ENCODE measurements at regions not wholly inside any gene's neighbourhood (a gene's known extent, or its start where the extent isn't known, plus 50 kb on each side); places are given as distances from the start of the nearest gene placed in this dataset.

- no peaks in the 10 kb centered on the region for H3K4me1 ChIP-seq (ENCODE audit: control insufficient read depth, extremely low read depth, insufficient read depth, low read length)
- H3K9me1 ChIP-seq (replicated peaks; ENCODE audit: control insufficient read depth, extremely low read depth, insufficient read depth, low read length) = no peaks in the 10 kb centered on the region
- H3K79me2 ChIP-seq (ENCODE audit: control insufficient read depth, insufficient read depth, low read length) = no peaks in the 10 kb centered on the region
- no peak overlapping the region for H2AFZ ChIP-seq (ENCODE audit: low read depth, low read length)
- no peak overlapping the region for H3K27ac ChIP-seq (ENCODE audit: insufficient read depth, low read depth, low read length)
- no peak overlapping the region for H3K4me2 ChIP-seq (ENCODE audit: insufficient read depth, low read length)
- TF ChIP-seq EZH2 (IDR thresholded peaks at IDR 0.05; ENCODE audit: borderline replicate concordance, low read depth, low read length, severe bottlenecking) = no peak
- no peak for TF ChIP-seq POLR2AphosphoS5 (IDR thresholded peaks at IDR 0.05; ENCODE audit: insufficient read depth, low read depth, low read length)
- TF ChIP-seq FOS (IDR thresholded peaks at IDR 0.05; ENCODE audit: borderline replicate concordance, insufficient read depth, low read length) = no peak
- no peak for TF ChIP-seq CTCF (IDR thresholded peaks at IDR 0.05; ENCODE audit: extremely low read depth in 1 of 2, insufficient read depth in 1 of 2, low read depth in 1 of 2, low read length in 2 of 2)
- TF ChIP-seq POLR2A (IDR thresholded peaks at IDR 0.05; ENCODE audit: low read depth, low read length) = no peak
- no peak for TF ChIP-seq MYC (IDR thresholded peaks at IDR 0.05; ENCODE audit: low read depth, low read length)
- no peak for TF ChIP-seq JUN (IDR thresholded peaks at IDR 0.05; ENCODE audit: borderline replicate concordance, insufficient read depth, insufficient read length, low read depth)
- H4K20me1 ChIP-seq (replicated peaks; ENCODE audit: control insufficient read depth, extremely low read depth, insufficient read depth, low read length) = no peaks in the 10 kb centered on the region
- no peaks in the 10 kb centered on the region for H3K36me3 ChIP-seq (ENCODE audit: control insufficient read depth in 2 of 2, extremely low read depth in 1 of 2, insufficient read depth in 2 of 2, low read length in 2 of 2)
- CTCF ChIA-PET = no interaction called here
- H3K4me3 ChIP-seq (replicated peaks in 1 of 3; ENCODE audit: insufficient read depth in 1 of 3, low read depth in 1 of 3, low read length in 3 of 3) = no peak overlapping the region
- POLR2A ChIA-PET = no interaction called here
- FAIRE-seq = no peak
- intact Hi-C loops (cut with micrococcal nuclease) = no loop called here
- no peaks in the 10 kb centered on the region for H3K9me3 ChIP-seq (replicated peaks; ENCODE audit: control insufficient read depth, insufficient read depth, low read length)
- DNase-seq (ENCODE audit: low read depth, low spot score) = no peak
- no peak overlapping the region for H3K9ac ChIP-seq (replicated peaks; ENCODE audit: extremely low read depth, insufficient read depth, low read length)
- no peaks in the 10 kb centered on the region for H3K27me3 ChIP-seq (ENCODE audit: control insufficient read depth in 2 of 2, insufficient read depth in 2 of 2, low read length in 2 of 2)
- BruUV-seq (replicated peaks) = no TSS peak
- dilution Hi-C loops (cut with MboI; ENCODE audit: extremely low pct_ligation_motif_present, low sequenced_read_pairs) = no loop called here
These were observed 1379.8 kb downstream of the MAT2B start for GRCh38 chr5:164885179-164885578.

DNA sequence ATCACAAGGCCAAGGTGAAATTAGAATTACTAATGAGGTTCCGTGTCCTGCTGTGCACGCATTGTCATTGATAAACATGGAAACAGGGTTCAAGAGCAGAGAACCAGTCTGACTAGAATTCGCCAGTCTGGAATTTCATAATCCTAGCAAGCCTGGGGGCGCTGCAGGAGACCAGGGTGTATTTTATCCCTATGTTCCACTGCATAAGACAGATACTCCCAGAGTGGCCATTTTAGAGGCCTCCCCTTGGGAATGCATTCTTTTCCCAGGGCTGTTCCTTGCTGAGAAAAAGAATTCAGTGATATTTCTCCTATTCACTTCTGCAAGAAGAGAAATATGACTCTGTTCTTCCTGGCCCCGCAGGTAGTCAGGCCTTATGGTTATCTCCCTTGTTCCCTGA, 1387.7 kb downstream of the MAT2B start:
- H3K27ac ChIP-seq (ENCODE audit: insufficient read depth, low read depth, low read length) = no peak overlapping the region
- H3K9me3 ChIP-seq (replicated peaks; ENCODE audit: control insufficient read depth, insufficient read depth, low read length) = no peaks in the 10 kb centered on the region
- intact Hi-C loops (cut with micrococcal nuclease) (no loop called here), dilution Hi-C loops (cut with MboI; ENCODE audit: extremely low pct_ligation_motif_present, low sequenced_read_pairs) (no loop called here)
- TF ChIP-seq CTCF (IDR thresholded peaks at IDR 0.05; ENCODE audit: extremely low read depth in 1 of 2, insufficient read depth in 1 of 2, low read depth in 1 of 2, low read length in 2 of 2) = no peak
- TF ChIP-seq JUN (IDR thresholded peaks at IDR 0.05; ENCODE audit: borderline replicate concordance, insufficient read depth, insufficient read length, low read depth) = no peak
- no peak for TF ChIP-seq FOS (IDR thresholded peaks at IDR 0.05; ENCODE audit: borderline replicate concordance, insufficient read depth, low read length)
- TF ChIP-seq EZH2 (IDR thresholded peaks at IDR 0.05; ENCODE audit: borderline replicate concordance, low read depth, low read length, severe bottlenecking) = no peak
- TF ChIP-seq POLR2A (IDR thresholded peaks at IDR 0.05; ENCODE audit: low read depth, low read length) = no peak
- TF ChIP-seq, protein P1, sequence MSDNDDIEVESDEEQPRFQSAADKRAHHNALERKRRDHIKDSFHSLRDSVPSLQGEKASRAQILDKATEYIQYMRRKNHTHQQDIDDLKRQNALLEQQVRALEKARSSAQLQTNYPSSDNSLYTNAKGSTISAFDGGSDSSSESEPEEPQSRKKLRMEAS (IDR thresholded peaks at IDR 0.05; ENCODE audit: insufficient read depth, insufficient read length) = no peak
- no peak for TF ChIP-seq POLR2AphosphoS5 (IDR thresholded peaks at IDR 0.05; ENCODE audit: insufficient read depth, low read depth, low read length)
- TF ChIP-seq GATA2 (IDR thresholded peaks at IDR 0.05; ENCODE audit: insufficient read depth, insufficient read length, low read depth, low read length) = no peak
- no peak for TF ChIP-seq MYC (IDR thresholded peaks at IDR 0.05; ENCODE audit: low read depth, low read length)
- H3K79me2 ChIP-seq (ENCODE audit: control insufficient read depth, insufficient read depth, low read length) = no peaks in the 10 kb centered on the region
- no peaks in the 10 kb centered on the region for H3K27me3 ChIP-seq (ENCODE audit: control insufficient read depth in 2 of 2, insufficient read depth in 2 of 2, low read length in 2 of 2)
- H3K9ac ChIP-seq (replicated peaks; ENCODE audit: extremely low read depth, insufficient read depth, low read length) = no peak overlapping the region
- no TSS peak for BruUV-seq (replicated peaks)
- no peaks in the 10 kb centered on the region for H3K9me1 ChIP-seq (replicated peaks; ENCODE audit: control insufficient read depth, extremely low read depth, insufficient read depth, low read length)
- DNase-seq (ENCODE audit: low read depth, low spot score) = no peak
- H2AFZ ChIP-seq (ENCODE audit: low read depth, low read length) = no peak overlapping the region
- no peak overlapping the region for H3K4me3 ChIP-seq (replicated peaks in 1 of 3; ENCODE audit: insufficient read depth in 1 of 3, low read depth in 1 of 3, low read length in 3 of 3)
- H3K4me2 ChIP-seq (ENCODE audit: insufficient read depth, low read length) = no peak overlapping the region
- CTCF ChIA-PET = no interaction called here
- no peak for FAIRE-seq
- H4K20me1 ChIP-seq (replicated peaks; ENCODE audit: control insufficient read depth, extremely low read depth, insufficient read depth, low read length) = no peaks in the 10 kb centered on the region
- H3K36me3 ChIP-seq (ENCODE audit: control insufficient read depth in 2 of 2, extremely low read depth in 1 of 2, insufficient read depth in 2 of 2, low read length in 2 of 2) = no peaks in the 10 kb centered on the region
- POLR2A ChIA-PET = no interaction called here
- H3K4me1 ChIP-seq (ENCODE audit: control insufficient read depth, extremely low read depth, insufficient read depth, low read length) = no peaks in the 10 kb centered on the region

Measured in endothelial cell of umbilical vein (primary cell).